ENCODE measurements at regions not wholly inside any gene's neighbourhood (a gene's known extent, or its start where the extent isn't known, plus 50 kb on each side); places are given as distances from the start of the nearest gene placed in this dataset.

DNA sequence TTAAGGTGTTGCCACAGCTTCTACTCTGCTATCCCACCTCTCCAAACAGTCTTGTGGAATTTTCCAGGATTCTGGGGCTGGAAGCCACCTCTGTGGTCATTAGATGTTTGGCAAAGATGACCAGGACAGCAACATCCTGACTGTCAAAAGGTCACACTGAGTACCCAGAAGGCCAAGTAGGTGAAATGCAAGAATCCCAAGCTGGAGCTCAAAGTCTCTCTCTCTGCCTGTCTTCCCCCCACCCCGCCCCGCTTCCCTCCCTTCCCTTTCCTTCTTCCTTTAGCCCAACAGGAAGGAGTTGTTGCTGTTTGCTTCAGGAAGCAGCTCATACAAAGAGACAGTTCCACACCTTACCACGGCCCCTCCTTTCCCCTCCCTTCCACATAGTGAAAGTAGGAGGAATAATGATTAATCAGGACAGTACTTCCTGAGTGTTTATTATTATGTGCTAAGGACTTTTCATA lies 75.6 kb upstream of the SLC2A1 start:
- Histone ChIP-seq H3K9me2 (replicated peaks; ENCODE audit: insufficient read depth) (no peaks in the 10 kb centered on the region), H3K27ac (peak overlapping the region; percentile 50), H3K9me3 (ENCODE audit: low read depth) (no peaks in the 10 kb centered on the region), H3K4me2 (no peak overlapping the region), H3K36me3 (replicated peaks; ENCODE audit: insufficient read depth, low read depth) (no peaks in the 10 kb centered on the region), H3K4me3 (no peak overlapping the region), H2AFZ (peak overlapping the region; percentile 29), H3K27me3 (no peaks in the 10 kb centered on the region), H4K20me1 (ENCODE audit: insufficient read depth, poor library complexity, severe bottlenecking) (no peaks in the 10 kb centered on the region), H3K79me2 (no peaks in the 10 kb centered on the region), H3K4me1 (ENCODE audit: insufficient read depth) (peaks cover 25% of the 10 kb centered on the region)
- WGBS (ENCODE audit: low lambda C conversion rate, missing lambda C conversion rate), result 71% methylated on average over 1 of the region's 3 CpGs
- DNase-seq (ENCODE audit: low spot score), result no peak
- no peak for TF ChIP-seq EZH2 (IDR thresholded peaks at IDR 0.05; ENCODE audit: borderline replicate concordance)
- TF ChIP-seq, protein P1, sequence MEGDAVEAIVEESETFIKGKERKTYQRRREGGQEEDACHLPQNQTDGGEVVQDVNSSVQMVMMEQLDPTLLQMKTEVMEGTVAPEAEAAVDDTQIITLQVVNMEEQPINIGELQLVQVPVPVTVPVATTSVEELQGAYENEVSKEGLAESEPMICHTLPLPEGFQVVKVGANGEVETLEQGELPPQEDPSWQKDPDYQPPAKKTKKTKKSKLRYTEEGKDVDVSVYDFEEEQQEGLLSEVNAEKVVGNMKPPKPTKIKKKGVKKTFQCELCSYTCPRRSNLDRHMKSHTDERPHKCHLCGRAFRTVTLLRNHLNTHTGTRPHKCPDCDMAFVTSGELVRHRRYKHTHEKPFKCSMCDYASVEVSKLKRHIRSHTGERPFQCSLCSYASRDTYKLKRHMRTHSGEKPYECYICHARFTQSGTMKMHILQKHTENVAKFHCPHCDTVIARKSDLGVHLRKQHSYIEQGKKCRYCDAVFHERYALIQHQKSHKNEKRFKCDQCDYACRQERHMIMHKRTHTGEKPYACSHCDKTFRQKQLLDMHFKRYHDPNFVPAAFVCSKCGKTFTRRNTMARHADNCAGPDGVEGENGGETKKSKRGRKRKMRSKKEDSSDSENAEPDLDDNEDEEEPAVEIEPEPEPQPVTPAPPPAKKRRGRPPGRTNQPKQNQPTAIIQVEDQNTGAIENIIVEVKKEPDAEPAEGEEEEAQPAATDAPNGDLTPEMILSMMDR (IDR thresholded peaks at IDR 0.05; ENCODE audit: poor library complexity), result no peak
- no peak for TF ChIP-seq EZH2phosphoT487 (IDR thresholded peaks at IDR 0.05; ENCODE audit: low read depth, severe bottlenecking, unreplicated experiment)

DNA sequence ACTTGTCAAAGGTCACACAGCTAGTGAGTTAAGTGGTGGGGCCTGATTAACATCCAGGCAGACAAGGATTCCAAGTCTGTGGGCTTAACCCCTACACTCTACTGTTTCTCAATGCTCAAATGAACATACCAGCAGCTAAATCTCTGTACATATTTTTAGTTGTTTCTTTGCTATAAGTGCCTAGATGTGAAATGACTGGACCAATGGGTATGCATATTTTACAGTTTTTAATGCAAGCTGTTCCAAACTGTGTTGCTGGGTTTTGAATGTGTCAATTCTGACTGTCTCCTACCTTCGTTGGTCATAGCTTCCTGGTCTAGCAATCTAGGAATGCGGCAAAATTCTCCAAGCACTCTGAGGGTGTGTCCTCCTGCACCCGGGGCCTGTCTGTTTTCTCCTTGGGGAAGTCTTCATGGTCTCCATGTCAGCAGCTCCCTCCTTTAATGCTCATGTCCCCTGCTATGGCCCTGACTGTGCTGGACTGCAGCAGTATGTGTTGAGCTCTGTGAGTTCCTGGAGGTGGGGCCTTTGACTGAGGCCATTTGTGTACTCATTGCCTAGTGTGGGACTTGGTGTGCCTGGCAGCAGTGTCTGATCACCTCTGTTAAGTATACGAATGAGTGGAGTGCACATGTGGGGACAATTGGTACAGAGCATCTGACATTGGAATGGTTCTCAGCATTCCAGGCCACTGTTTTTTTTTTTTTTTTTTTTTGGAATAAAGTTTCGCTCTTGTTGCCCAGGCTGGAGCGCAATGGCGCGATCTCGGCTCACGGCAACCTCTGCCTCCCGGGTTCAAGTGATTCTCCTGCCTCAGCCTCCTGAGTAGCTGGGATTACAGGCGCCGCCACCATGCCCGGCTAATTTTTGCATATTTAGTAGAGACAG lies 72.9 kb upstream of the SLC2A1 start:
- H3K27ac ChIP-seq, result no peak overlapping the region
- TF ChIP-seq EZH2 (IDR thresholded peaks at IDR 0.05; ENCODE audit: borderline replicate concordance), result no peak
- TF ChIP-seq, protein P1 (IDR thresholded peaks at IDR 0.05; ENCODE audit: poor library complexity), result no peak
- no peak for TF ChIP-seq EZH2phosphoT487 (IDR thresholded peaks at IDR 0.05; ENCODE audit: low read depth, severe bottlenecking, unreplicated experiment)
- no peaks in the 10 kb centered on the region for H3K36me3 ChIP-seq (replicated peaks; ENCODE audit: insufficient read depth, low read depth)
- H3K4me1 ChIP-seq (ENCODE audit: insufficient read depth), result peaks cover 16% of the 10 kb centered on the region
- DNase-seq (ENCODE audit: low spot score), result no peak
- WGBS (ENCODE audit: low lambda C conversion rate, missing lambda C conversion rate), result 83% methylated on average over 6 of the region's 14 CpGs
- H3K9me3 ChIP-seq (ENCODE audit: low read depth), result no peaks in the 10 kb centered on the region
- no peaks in the 10 kb centered on the region for H3K79me2 ChIP-seq
- H3K27me3 ChIP-seq, result no peaks in the 10 kb centered on the region
- H2AFZ ChIP-seq, result no peak overlapping the region
- no peak overlapping the region for H3K4me2 ChIP-seq
- H3K4me3 ChIP-seq, result no peak overlapping the region
- no peaks in the 10 kb centered on the region for H3K9me2 ChIP-seq (replicated peaks; ENCODE audit: insufficient read depth)
- H4K20me1 ChIP-seq (ENCODE audit: insufficient read depth, poor library complexity, severe bottlenecking), result no peaks in the 10 kb centered on the region

DNA sequence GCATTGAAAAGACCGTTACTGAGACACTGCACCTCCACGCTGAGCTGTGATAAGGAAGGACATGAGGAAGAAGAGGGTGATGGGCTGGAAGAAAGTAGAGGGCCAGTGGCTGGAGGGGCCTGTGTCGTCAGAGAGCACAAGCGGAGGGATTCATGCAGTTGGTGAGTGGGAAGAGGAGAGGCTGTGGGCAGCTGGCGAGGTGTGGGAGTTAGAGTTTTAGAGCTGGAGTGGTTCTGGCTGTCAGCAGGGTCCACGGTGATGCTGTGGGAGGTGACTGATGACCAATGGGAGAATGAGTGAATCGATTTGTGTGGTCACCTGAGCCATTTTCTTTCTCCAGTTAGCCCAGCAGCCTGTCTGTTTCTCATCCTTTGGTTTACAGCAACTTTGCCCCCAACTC lies 66.2 kb upstream of the SLC2A1 start:
- H3K36me3 ChIP-seq (replicated peaks; ENCODE audit: insufficient read depth, low read depth), result no peaks in the 10 kb centered on the region
- no peaks in the 10 kb centered on the region for H3K4me1 ChIP-seq (ENCODE audit: insufficient read depth)
- no peak overlapping the region for H2AFZ ChIP-seq
- H3K4me2 ChIP-seq, result no peak overlapping the region
- no peaks in the 10 kb centered on the region for H4K20me1 ChIP-seq (ENCODE audit: insufficient read depth, poor library complexity, severe bottlenecking)
- no peak overlapping the region for H3K4me3 ChIP-seq
- H3K27ac ChIP-seq, result no peak overlapping the region
- WGBS (ENCODE audit: low lambda C conversion rate, missing lambda C conversion rate), result 88% methylated on average over 7 of the region's 7 CpGs
- no peaks in the 10 kb centered on the region for H3K27me3 ChIP-seq
- no peaks in the 10 kb centered on the region for H3K79me2 ChIP-seq
- no peaks in the 10 kb centered on the region for H3K9me2 ChIP-seq (replicated peaks; ENCODE audit: insufficient read depth)
- no peak for DNase-seq (ENCODE audit: low spot score)
- H3K9me3 ChIP-seq (ENCODE audit: low read depth), result no peaks in the 10 kb centered on the region
- TF ChIP-seq, protein P1 (IDR thresholded peaks at IDR 0.05; ENCODE audit: poor library complexity), result no peak
- TF ChIP-seq EZH2 (IDR thresholded peaks at IDR 0.05; ENCODE audit: borderline replicate concordance) (no peak), EZH2phosphoT487 (IDR thresholded peaks at IDR 0.05; ENCODE audit: low read depth, severe bottlenecking, unreplicated experiment) (no peak)
